GM19468 (cell line): ENCODE measurements at regions not wholly inside any gene's neighbourhood (a gene's known extent, or its start where the extent isn't known, plus 50 kb on each side); places are given as distances from the start of the nearest gene placed in this dataset.
"Not testable (repeated sequence)": the region's sequence is repeated elsewhere in the genome, so short reads cannot be mapped to it uniquely, and the experiment has no call there.

Source experiments
- ATAC-seq: cut with Tn5 transposase; IDR thresholded peaks from one replicate; pipeline ENCODE4 v1.9.1; 2021; ENCODE audit warnings: mild to moderate bottlenecking, moderate library complexity, moderate number of reproducible peaks; ENCODE audit not compliant: unreplicated experiment; ENCODE audit errors: extremely low read depth

- not testable (repeated sequence) for ATAC-seq
These were observed 100.2 kb downstream of the SOCS6 start for GRCh38 chr18:70389036-70389435.

- ATAC-seq = no peak
These were observed 98.2 kb downstream of the SOCS6 start for GRCh38 chr18:70387027-70387426.

GRCh38 chr18:70386582-70386981 lies 97.7 kb downstream of the SOCS6 start:
- no peak for ATAC-seq

- ATAC-seq = no peak
These were observed 96.6 kb downstream of the SOCS6 start for GRCh38 chr18:70385474-70385873.

GRCh38 chr18:70384181-70384790 lies 95.4 kb downstream of the SOCS6 start:
- no peak for ATAC-seq

GRCh38 chr18:70382992-70383717 lies 94.3 kb downstream of the SOCS6 start:
- ATAC-seq = no peak

GRCh38 chr18:70382017-70382416 lies 93.2 kb downstream of the SOCS6 start:
- no peak for ATAC-seq

GRCh38 chr18:70380915-70381896 lies 92.4 kb downstream of the SOCS6 start:
- no peak for ATAC-seq
